Progenitor cell of endocrine pancreas (in vitro differentiated cells): ENCODE measurements at regions not wholly inside any gene's neighbourhood (a gene's known extent, or its start where the extent isn't known, plus 50 kb on each side); places are given as distances from the start of the nearest gene placed in this dataset.

Source experiments
- DNase-seq: peaks from one replicate; pipeline ENCODE4 v3.0.0; 2021; ENCODE audit warnings: low spot score; ENCODE audit not compliant: unreplicated experiment
- H3K27ac Mint-ChIP-seq: 2 replicates; pipeline ENCODE4 v1.8.0; 2021; ENCODE audit warnings: mild to moderate bottlenecking, moderate library complexity, mixed read lengths
- H3K27me3 Mint-ChIP-seq: 2 replicates; pipeline ENCODE4 v1.8.0; 2021; ENCODE audit warnings: mixed read lengths
- H3K36me3 Mint-ChIP-seq: 2 replicates; pipeline ENCODE4 v1.8.0; 2022; ENCODE audit warnings: mixed read lengths; ENCODE audit not compliant: insufficient read depth
- H3K4me1 Mint-ChIP-seq: 2 replicates; pipeline ENCODE4 v1.8.0; 2021; ENCODE audit warnings: low read depth, mixed read lengths
- H3K4me3 Mint-ChIP-seq: 2 replicates; pipeline ENCODE4 v1.8.0; 2021; ENCODE audit warnings: low read depth, mild to moderate bottlenecking, moderate library complexity, mixed read lengths
- H3K9me3 Mint-ChIP-seq: 2 replicates; pipeline ENCODE4 v1.8.0; 2021; ENCODE audit warnings: low read depth, mixed read lengths
- TF ChIP-seq, protein P1 (sequence below): fragments of 200-600 bp; sonication (generic); IDR thresholded peaks from one replicate; pipeline ENCODE4 v1.5.0; 2021; ENCODE audit warnings: antibody characterized with exemption, mild to moderate bottlenecking; ENCODE audit not compliant: unreplicated experiment

DNA sequence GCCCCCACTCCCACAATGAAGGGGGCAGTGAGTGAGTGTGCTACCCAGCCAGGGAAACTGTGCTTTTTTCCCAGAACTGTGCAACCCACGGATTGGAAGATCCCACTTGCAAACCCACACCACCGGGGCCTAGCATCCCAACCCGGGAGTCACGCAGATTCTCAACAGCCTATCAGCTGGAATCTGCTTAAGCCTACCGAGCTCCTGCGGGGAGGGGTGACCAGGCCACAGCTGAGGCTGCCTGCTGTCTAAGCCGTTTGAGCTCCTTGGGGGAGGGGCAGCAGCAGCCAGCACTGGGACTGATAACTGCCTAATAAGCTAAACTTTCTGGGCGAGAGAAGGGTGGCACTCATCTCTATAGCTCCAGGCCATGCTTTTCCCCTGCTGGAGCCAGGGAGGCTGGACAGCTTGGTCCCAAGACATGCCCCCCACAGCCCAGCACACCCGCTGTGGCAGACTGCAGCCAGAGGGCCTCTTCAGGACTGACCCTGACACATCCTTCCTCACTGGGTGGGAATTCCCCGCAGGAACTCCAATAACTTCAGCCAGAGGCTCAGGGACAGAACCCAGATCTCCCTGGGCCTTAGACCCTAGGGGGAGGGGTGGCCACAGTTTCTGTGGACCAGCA lies 161.3 kb upstream of the MAGEB18 start:
- Mint-ChIP-seq H3K4me3 (no peak overlapping the region), H3K27ac (no peak overlapping the region), H3K36me3 (peaks cover 1% of the 10 kb centered on the region), H3K27me3 (no peaks in the 10 kb centered on the region), H3K9me3 (peaks cover 34% of the 10 kb centered on the region), H3K4me1 (no peaks in the 10 kb centered on the region)
- TF ChIP-seq, protein P1, sequence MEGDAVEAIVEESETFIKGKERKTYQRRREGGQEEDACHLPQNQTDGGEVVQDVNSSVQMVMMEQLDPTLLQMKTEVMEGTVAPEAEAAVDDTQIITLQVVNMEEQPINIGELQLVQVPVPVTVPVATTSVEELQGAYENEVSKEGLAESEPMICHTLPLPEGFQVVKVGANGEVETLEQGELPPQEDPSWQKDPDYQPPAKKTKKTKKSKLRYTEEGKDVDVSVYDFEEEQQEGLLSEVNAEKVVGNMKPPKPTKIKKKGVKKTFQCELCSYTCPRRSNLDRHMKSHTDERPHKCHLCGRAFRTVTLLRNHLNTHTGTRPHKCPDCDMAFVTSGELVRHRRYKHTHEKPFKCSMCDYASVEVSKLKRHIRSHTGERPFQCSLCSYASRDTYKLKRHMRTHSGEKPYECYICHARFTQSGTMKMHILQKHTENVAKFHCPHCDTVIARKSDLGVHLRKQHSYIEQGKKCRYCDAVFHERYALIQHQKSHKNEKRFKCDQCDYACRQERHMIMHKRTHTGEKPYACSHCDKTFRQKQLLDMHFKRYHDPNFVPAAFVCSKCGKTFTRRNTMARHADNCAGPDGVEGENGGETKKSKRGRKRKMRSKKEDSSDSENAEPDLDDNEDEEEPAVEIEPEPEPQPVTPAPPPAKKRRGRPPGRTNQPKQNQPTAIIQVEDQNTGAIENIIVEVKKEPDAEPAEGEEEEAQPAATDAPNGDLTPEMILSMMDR: no peak
- no peak for DNase-seq

DNA sequence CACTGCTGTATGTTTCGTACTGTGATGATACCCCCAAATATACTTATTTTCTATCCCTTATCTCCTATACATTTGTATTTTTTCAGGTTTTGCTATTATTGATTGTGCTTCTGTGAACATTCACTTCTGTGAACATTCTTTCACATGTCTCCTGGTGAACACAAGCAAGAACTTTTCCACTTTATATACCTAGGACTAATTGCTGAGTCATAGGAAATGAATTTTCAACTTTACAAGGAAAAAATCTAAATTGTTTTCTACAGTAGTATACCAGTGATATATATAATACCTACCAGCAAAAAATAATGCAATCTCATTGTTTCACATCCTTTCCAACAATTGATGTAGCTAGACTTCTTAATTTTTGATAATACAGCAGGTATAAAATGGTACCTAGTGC lies 139.5 kb upstream of the MAGEB18 start:
- Mint-ChIP-seq H3K9me3 (peaks cover 4% of the 10 kb centered on the region), H3K27me3 (no peaks in the 10 kb centered on the region)
- DNase-seq: no peak

DNA sequence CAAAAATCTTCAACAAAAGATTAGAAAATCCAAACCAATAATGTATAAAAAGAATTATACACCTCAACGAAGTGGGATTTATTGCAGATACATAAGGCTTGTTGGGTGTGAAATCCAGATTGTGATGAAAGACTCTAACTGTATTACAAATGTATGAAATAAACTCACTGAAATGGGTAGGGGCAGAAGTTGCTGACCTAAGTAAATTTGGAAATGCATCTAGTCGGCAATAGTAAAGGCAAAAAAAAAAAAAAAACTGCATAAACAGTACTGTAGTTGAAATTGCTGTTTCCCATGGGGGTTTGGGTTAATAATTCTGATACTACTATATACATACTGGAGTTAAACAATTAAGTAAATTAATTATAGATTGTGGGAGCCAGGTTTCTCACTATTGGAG lies 130.7 kb upstream of the MAGEB18 start:
- Mint-ChIP-seq H3K4me1 (peaks cover 3% of the 10 kb centered on the region), H3K9me3 (peaks cover 36% of the 10 kb centered on the region), H3K27ac (no peak overlapping the region), H3K27me3 (no peaks in the 10 kb centered on the region), H3K36me3 (no peaks in the 10 kb centered on the region), H3K4me3 (no peak overlapping the region)
- TF ChIP-seq, protein P1: no peak
- no peak for DNase-seq

More for the DNA sequence above, 139.5 kb upstream of the MAGEB18 start:
- H3K36me3 Mint-ChIP-seq: no peaks in the 10 kb centered on the region
- no peak overlapping the region for H3K27ac Mint-ChIP-seq
- TF ChIP-seq, protein P1: no peak
- H3K4me1 Mint-ChIP-seq: no peaks in the 10 kb centered on the region
- no peak overlapping the region for H3K4me3 Mint-ChIP-seq

DNA sequence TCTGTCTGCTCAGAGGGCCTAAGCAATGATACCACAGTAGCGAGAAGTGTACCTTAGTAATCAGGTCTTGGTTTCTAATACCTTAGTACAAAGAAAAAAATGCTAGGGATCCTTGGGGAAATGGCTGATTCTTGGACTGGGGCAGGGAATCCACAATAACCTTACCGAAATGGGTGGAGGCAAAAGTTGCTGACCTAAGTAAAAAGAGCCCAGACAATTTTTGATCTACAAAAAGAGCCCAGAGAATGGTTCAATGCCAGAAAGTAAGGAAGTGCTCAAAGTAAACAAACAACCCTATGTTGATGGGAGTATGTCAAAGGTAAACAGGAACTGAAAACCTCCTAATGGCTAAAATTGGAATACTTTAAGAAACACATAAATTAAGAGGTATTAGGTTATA lies 130.1 kb upstream of the MAGEB18 start:
- DNase-seq: no peak
- Mint-ChIP-seq H3K9me3 (peaks cover 36% of the 10 kb centered on the region), H3K4me3 (no peak overlapping the region), H3K36me3 (no peaks in the 10 kb centered on the region), H3K27me3 (no peaks in the 10 kb centered on the region), H3K27ac (no peak overlapping the region), H3K4me1 (peaks cover 3% of the 10 kb centered on the region)
- TF ChIP-seq, protein P1: no peak

DNA sequence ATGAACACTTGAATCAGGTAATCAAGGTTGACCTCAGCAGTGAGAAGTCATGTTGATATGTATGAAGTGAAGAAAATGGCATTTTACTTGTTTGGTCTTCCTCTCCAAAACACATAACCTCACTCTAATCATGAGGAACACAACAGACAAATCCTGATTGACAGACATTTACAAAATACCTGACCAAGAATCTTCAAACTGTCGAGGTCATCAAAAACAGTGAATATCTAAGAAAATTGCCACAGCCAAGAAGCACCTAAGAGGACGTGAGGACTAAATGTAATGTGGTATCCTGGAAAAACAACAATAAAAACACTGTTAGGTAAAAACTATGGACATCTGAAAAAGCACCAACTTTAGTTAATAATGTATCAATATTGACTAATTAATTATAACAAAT lies 129.5 kb upstream of the MAGEB18 start:
- no peak for DNase-seq
- Mint-ChIP-seq H3K9me3 (peaks cover 38% of the 10 kb centered on the region), H3K27ac (no peak overlapping the region), H3K4me3 (no peak overlapping the region), H3K4me1 (peaks cover 3% of the 10 kb centered on the region), H3K27me3 (no peaks in the 10 kb centered on the region), H3K36me3 (no peaks in the 10 kb centered on the region)
- TF ChIP-seq, protein P1: no peak
